IMR-90 (cell line): ENCODE measurements at regions not wholly inside any gene's neighbourhood (a gene's known extent, or its start where the extent isn't known, plus 50 kb on each side); places are given as distances from the start of the nearest gene placed in this dataset.

Experiments
- ATAC-seq: fragments of 200-7000 bp; cut with Tn5 transposase; 2 replicates; pipeline ENCODE4 v1.9.1; 2020; ENCODE audit warnings: low read depth, mild to moderate bottlenecking, moderate library complexity
- BruUV-seq: library from RNA; stranded (reverse); fragments of 400-500 nt; replicated peaks from 2 replicates; lab custom pipeline; 2021; lab: Mats Ljungman, UMichigan
- CTCF ChIA-PET: fragments of 300-600 bp; formaldehyde crosslinking; extraction: SDS; loops from one replicate; lab custom pipeline; 2021; ENCODE audit warnings: antibody characterized with exemption; lab: Yijun Ruan, JAX
- POLR2A ChIA-PET: fragments of 300-600 bp; sonication (Branson Sonifier 250); formaldehyde crosslinking; loops from one replicate; lab custom pipeline; 2022; ENCODE audit warnings: antibody characterized with exemption; ENCODE audit not compliant: unreplicated experiment; lab: Charles Lee
- DNase-seq: peaks from one replicate; pipeline ENCODE4 v3.0.0; 2013
- H2AFZ ChIP-seq: replicated peaks from 2 replicates; pipeline ENCODE3; 2013; ENCODE audit warnings: low read length, mild to moderate bottlenecking; ENCODE audit not compliant: poor library complexity
- H2AK5ac ChIP-seq: 2 replicates; pipeline ENCODE4 v1.6.1; 2013; ENCODE audit warnings: low read depth, low read length, inconsistent platforms
- H2AK9ac ChIP-seq: replicated peaks from 2 replicates; pipeline ENCODE3; 2013; ENCODE audit warnings: mild to moderate bottlenecking, low read depth, low read length, moderate library complexity; ENCODE audit not compliant: poor library complexity
- H2BK120ac ChIP-seq: 2 replicates; pipeline ENCODE4 v1.6.1; 2013; ENCODE audit warnings: low read depth, low read length, inconsistent platforms
- H2BK15ac ChIP-seq: 3 replicates; pipeline ENCODE4 v1.6.1; 2013; ENCODE audit warnings: low read depth, low read length, inconsistent platforms
- H2BK20ac ChIP-seq: 2 replicates; pipeline ENCODE4 v1.6.1; 2013; ENCODE audit warnings: low read depth, mild to moderate bottlenecking, inconsistent platforms, low read length, moderate library complexity
- H2BK5ac ChIP-seq: 2 replicates; pipeline ENCODE4 v1.6.1; 2013; ENCODE audit warnings: mild to moderate bottlenecking, low read depth, low read length, inconsistent platforms; ENCODE audit not compliant: poor library complexity, severe bottlenecking
- H3K14ac ChIP-seq: replicated peaks from 2 replicates; pipeline ENCODE4 v1.6.1; 2013; ENCODE audit warnings: low read depth, low read length, inconsistent platforms
- H3K18ac ChIP-seq: 2 replicates; pipeline ENCODE4 v1.6.1; 2013; ENCODE audit warnings: low read depth, low read length, control low read depth
- H3K23ac ChIP-seq: 2 replicates; pipeline ENCODE4 v1.6.1; 2013; ENCODE audit warnings: low read depth, low read length, inconsistent platforms
- H3K27ac ChIP-seq: 2 replicates; pipeline ENCODE4 v1.5.1; 2013; ENCODE audit warnings: mild to moderate bottlenecking, control low read depth, low read length; ENCODE audit not compliant: insufficient read depth
- H3K27me3 ChIP-seq: 2 replicates; pipeline ENCODE4 v1.6.1; 2013; ENCODE audit warnings: low read length; ENCODE audit not compliant: control insufficient read depth, insufficient read depth
- H3K36me3 ChIP-seq: 2 replicates; pipeline ENCODE4 v1.6.1; 2013; ENCODE audit warnings: low read length, mixed read lengths; ENCODE audit not compliant: control insufficient read depth, insufficient read depth
- H3K4ac ChIP-seq: 2 replicates; pipeline ENCODE4 v1.6.1; 2013; ENCODE audit warnings: low read depth, low read length, inconsistent platforms
- H3K4me1 ChIP-seq: 2 replicates; pipeline ENCODE4 v1.6.1; 2013; ENCODE audit warnings: low read length, mixed read lengths; ENCODE audit not compliant: control insufficient read depth, insufficient read depth
- H3K4me2 ChIP-seq: 2 replicates; pipeline ENCODE4 v1.6.1; 2013; ENCODE audit warnings: low read depth, mild to moderate bottlenecking, control low read depth, low read length, moderate library complexity
- H3K4me3 ChIP-seq: 2 replicates; pipeline ENCODE4 v1.5.1; 2013; ENCODE audit warnings: low read depth, mild to moderate bottlenecking, control low read depth, low read length, moderate library complexity; ENCODE audit not compliant: insufficient read depth
- H3K56ac ChIP-seq: 2 replicates; pipeline ENCODE4 v1.6.1; 2013; ENCODE audit warnings: low read length, inconsistent platforms; ENCODE audit not compliant: insufficient read depth; ENCODE audit errors: extremely low read depth
- H3K79me1 ChIP-seq, 2 experiments: 2 replicates each; pipeline ENCODE4 v1.6.1; 2013; ENCODE audit warnings: low read length in 2 of 2, inconsistent platforms in 1 of 2, low read depth in 1 of 2
- H3K9ac ChIP-seq: 2 replicates; pipeline ENCODE4 v1.6.1; 2013; ENCODE audit warnings: low read depth, low read length, control low read depth
- H3K9me1 ChIP-seq: 2 replicates; pipeline ENCODE4 v1.6.1; 2013; ENCODE audit warnings: low read length, inconsistent platforms; ENCODE audit not compliant: insufficient read depth
- H3K9me3 ChIP-seq: 2 replicates; pipeline ENCODE4 v1.6.1; 2013; ENCODE audit warnings: low read length; ENCODE audit not compliant: control insufficient read depth, insufficient read depth
- H4K20me1 ChIP-seq: 2 replicates; pipeline ENCODE4 v1.6.1; 2013; ENCODE audit warnings: low read length, inconsistent platforms; ENCODE audit not compliant: insufficient read depth
- H4K5ac ChIP-seq: 2 replicates; pipeline ENCODE4 v1.6.1; 2013; ENCODE audit warnings: mild to moderate bottlenecking, low read depth, low read length, control low read depth
- H4K8ac ChIP-seq, 2 experiments: 2 replicates each; pipeline ENCODE4 v1.6.1; 2013; ENCODE audit warnings: low read depth in 2 of 2, low read length in 2 of 2, control low read depth in 1 of 2, inconsistent platforms in 1 of 2
- H4K91ac ChIP-seq: 2 replicates; pipeline ENCODE4 v1.6.1; 2013; ENCODE audit warnings: low read depth, low read length, inconsistent platforms; ENCODE audit not compliant: insufficient read depth
- POLR2A ChIP-seq: IDR thresholded peaks from 2 replicates; pipeline ENCODE4 v1.6.1; 2012; ENCODE audit warnings: mild to moderate bottlenecking, low read depth, low read length
- RAD21 ChIP-seq: IDR thresholded peaks from 2 replicates; pipeline ENCODE4 v1.6.1; 2012; ENCODE audit warnings: low read length, improper control_type of control experiment
- WGBS, 2 experiments: methylation state at CpG; one replicate each; pipeline versions ENCODE4 v1.1.5 to v1.1.7; 2013; ENCODE audit warnings: missing lambda C conversion rate in 2 of 2; ENCODE audit not compliant: insufficient read length in 1 of 2; ENCODE audit errors: extremely low coverage in 2 of 2; 5-methylcytosine and 5-hydroxymethylcytosine counted together
- dilution Hi-C: fragments of 300-500 bp; cut with HindIII; formaldehyde crosslinking; loops from one replicate; pipeline ENCODE4 v1.14.3; 2018; ENCODE audit warnings: low sequenced_read_pairs; ENCODE audit not compliant: unreplicated experiment
- in situ Hi-C: fragments of 300-500 bp; cut with MboI; formaldehyde crosslinking; loops from 3 replicates; pipeline ENCODE4 v1.14.3; 2019; ENCODE audit warnings: low sequenced_read_pairs, inconsistent platforms, mixed read lengths
- intact Hi-C: fragments of 100-400 bp; cut with micrococcal nuclease; formaldehyde crosslinking; loops from 2 replicates; pipeline ENCODE4 v1.10.0; 2022
- TF ChIP-seq, protein P1 (sequence below): conservative IDR thresholded peaks from 2 replicates; pipeline ENCODE4 v1.5.1; 2012; ENCODE audit warnings: mild to moderate bottlenecking, low read depth, low read length, improper control_type of control experiment

DNA sequence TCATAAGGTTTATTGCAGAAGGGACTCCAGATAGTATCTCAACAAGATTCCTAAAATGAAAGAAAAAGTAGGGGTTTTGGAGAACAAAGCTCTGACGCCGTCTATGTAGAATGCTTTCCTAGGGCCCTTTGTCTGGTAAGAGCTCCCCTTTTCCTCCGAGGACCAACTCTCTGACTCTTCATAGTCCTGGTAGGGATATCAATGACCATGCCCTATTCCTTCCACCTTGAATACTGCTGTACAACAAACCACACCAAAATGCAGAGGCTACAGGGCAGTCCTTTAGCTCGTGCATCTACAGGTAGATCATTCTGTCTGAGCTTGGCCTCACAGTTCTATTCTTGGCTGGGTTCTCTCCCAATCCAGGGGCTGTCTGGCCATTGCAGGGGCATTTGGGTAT, 190.3 kb downstream of the WDR11 start:
- no peak overlapping the region for H2BK20ac ChIP-seq
- dilution Hi-C loops: no loop called here
- H2AK5ac ChIP-seq: no peak overlapping the region
- H2BK15ac ChIP-seq: no peak overlapping the region
- H3K14ac ChIP-seq: no peak overlapping the region
- no peak overlapping the region for H2BK5ac ChIP-seq
- TF ChIP-seq POLR2A (no peak), RAD21 (no peak)
- TF ChIP-seq, protein P1, sequence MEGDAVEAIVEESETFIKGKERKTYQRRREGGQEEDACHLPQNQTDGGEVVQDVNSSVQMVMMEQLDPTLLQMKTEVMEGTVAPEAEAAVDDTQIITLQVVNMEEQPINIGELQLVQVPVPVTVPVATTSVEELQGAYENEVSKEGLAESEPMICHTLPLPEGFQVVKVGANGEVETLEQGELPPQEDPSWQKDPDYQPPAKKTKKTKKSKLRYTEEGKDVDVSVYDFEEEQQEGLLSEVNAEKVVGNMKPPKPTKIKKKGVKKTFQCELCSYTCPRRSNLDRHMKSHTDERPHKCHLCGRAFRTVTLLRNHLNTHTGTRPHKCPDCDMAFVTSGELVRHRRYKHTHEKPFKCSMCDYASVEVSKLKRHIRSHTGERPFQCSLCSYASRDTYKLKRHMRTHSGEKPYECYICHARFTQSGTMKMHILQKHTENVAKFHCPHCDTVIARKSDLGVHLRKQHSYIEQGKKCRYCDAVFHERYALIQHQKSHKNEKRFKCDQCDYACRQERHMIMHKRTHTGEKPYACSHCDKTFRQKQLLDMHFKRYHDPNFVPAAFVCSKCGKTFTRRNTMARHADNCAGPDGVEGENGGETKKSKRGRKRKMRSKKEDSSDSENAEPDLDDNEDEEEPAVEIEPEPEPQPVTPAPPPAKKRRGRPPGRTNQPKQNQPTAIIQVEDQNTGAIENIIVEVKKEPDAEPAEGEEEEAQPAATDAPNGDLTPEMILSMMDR: no peak
- H3K79me1 ChIP-seq: no peaks in the 10 kb centered on the region
- ChIA-PET CTCF (no interaction called here), POLR2A (no interaction called here)
- no peak overlapping the region for H4K91ac ChIP-seq
- H3K23ac ChIP-seq: no peak overlapping the region
- no peaks in the 10 kb centered on the region for H3K36me3 ChIP-seq
- H3K9me1 ChIP-seq: no peaks in the 10 kb centered on the region
- H3K4me3 ChIP-seq: no peak overlapping the region
- H4K8ac ChIP-seq: no peak overlapping the region
- DNase-seq (no peak), ATAC-seq (no peak)
- no peak overlapping the region for H3K56ac ChIP-seq
- no peaks in the 10 kb centered on the region for H3K27me3 ChIP-seq
- BruUV-seq: no TSS peak
- no peak overlapping the region for H2AFZ ChIP-seq
- in situ Hi-C loops: no loop called here
- H3K18ac ChIP-seq: no peak overlapping the region
- H4K5ac ChIP-seq: no peak overlapping the region
- no peaks in the 10 kb centered on the region for H3K4me1 ChIP-seq
- intact Hi-C loops: no loop called here
- no peak overlapping the region for H3K27ac ChIP-seq
- no peak overlapping the region for H3K4me2 ChIP-seq
- 20% methylated on average over 1 of the region's 4 CpGs; no CpG with 5 or more reads in 1 of the 2 experiments for WGBS, 2 experiments
- H3K9ac ChIP-seq: no peak overlapping the region
- no peak overlapping the region for H3K4ac ChIP-seq
- H3K9me3 ChIP-seq: peaks cover 19% of the 10 kb centered on the region
- no peak overlapping the region for H2BK120ac ChIP-seq
- H2AK9ac ChIP-seq: no peak overlapping the region
- no peaks in the 10 kb centered on the region for H4K20me1 ChIP-seq
